Activated effector memory CD4-positive, alpha-beta T cell treated with Interleukin-2 at 50 U/mL for 16 hours (primary cell): ENCODE measurements at regions not wholly inside any gene's neighbourhood (a gene's known extent, or its start where the extent isn't known, plus 50 kb on each side); places are given as distances from the start of the nearest gene placed in this dataset.
"Not testable (repeated sequence)": the region's sequence is repeated elsewhere in the genome, so short reads cannot be mapped to it uniquely, and the experiment has no call there.

ENCODE experiments used
- DNase-seq: peaks from one replicate; pipeline ENCODE4 v3.0.0-alpha.2; 2020

DNA sequence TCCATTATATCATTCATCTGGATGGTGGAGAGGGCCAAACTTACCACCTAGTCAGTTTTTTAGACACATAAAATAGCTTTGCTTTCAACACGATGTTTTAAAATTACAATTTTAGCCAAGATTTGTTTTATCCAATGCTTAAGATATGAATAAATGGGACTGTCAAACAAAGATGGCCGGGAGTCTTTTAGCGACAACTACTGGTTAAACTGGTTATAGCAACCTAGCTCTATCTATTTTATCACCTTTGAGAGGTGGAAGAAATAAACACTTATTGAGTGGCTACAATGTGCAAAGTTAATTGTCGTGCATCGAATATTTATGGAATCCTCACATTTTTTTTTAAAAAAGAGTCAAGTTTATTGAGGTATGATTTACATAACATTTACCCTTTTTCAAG is 279.8 kb downstream of the MIAT start:
- DNase-seq: no peak

DNA sequence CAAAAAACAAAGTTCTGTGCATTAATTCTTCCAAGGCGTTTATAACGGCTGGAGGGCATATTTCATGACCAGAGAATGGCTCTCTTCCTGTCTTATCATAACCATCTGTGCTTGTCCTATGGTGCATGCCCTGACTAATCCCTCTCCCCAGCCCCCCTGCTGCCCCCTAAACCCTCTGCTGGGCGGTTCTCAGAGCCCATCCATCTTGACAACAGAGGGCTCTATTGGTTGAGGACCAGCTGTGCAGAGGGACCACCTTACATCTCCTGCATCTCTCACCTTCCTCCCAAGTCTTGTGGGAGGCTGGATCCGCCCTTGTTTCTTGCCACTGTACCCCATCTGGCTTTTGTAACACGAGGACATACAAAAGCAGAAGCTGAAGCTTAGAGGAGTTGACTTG is 282.1 kb downstream of the MIAT start:
- DNase-seq: no peak

- DNase-seq: no peak
These were observed 284.7 kb downstream of the MIAT start for GRCh38 chr22:26941896-26942636.

- no peak for DNase-seq
These were observed 285.2 kb downstream of the MIAT start for GRCh38 chr22:26942637-26942957.

- no peak for DNase-seq
These were observed 288.2 kb downstream of the MIAT start for GRCh38 chr22:26945565-26945964.

GRCh38 chr22:26949193-26949592 is 291.8 kb downstream of the MIAT start:
- no peak for DNase-seq

- not testable (repeated sequence) for DNase-seq
These were observed 293.8 kb downstream of the MIAT start for GRCh38 chr22:26951139-26951538.

GRCh38 chr22:26952004-26952403 is 294.6 kb downstream of the MIAT start:
- no peak for DNase-seq

DNA sequence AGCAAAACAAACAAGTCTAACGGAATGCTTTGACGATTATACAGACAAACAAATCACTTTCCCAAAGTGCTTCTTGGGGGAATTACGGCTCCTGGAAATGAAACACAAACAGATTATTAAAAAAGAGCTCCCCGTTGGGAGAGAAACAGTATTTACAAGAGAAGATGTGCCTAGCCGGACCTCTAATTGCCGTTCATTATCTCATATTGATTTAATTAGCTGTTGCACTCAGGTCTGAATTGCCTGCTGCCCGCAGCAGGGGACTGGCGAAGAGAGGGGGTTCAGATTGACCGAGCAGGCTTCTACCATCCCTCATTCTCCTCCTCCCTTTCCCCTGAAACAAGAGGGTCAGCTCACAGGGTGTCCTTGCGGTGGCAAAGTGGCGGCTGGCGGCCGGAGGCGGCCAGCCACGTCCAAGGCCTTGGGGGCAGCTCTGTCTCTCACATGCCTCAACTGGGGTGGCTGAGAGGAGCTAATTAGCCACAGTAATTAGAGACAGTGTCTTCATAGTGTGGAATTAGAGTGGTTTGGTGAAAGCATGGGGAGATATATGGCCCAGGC is 295.1 kb downstream of the MIAT start:
- DNase-seq: no peak

DNA sequence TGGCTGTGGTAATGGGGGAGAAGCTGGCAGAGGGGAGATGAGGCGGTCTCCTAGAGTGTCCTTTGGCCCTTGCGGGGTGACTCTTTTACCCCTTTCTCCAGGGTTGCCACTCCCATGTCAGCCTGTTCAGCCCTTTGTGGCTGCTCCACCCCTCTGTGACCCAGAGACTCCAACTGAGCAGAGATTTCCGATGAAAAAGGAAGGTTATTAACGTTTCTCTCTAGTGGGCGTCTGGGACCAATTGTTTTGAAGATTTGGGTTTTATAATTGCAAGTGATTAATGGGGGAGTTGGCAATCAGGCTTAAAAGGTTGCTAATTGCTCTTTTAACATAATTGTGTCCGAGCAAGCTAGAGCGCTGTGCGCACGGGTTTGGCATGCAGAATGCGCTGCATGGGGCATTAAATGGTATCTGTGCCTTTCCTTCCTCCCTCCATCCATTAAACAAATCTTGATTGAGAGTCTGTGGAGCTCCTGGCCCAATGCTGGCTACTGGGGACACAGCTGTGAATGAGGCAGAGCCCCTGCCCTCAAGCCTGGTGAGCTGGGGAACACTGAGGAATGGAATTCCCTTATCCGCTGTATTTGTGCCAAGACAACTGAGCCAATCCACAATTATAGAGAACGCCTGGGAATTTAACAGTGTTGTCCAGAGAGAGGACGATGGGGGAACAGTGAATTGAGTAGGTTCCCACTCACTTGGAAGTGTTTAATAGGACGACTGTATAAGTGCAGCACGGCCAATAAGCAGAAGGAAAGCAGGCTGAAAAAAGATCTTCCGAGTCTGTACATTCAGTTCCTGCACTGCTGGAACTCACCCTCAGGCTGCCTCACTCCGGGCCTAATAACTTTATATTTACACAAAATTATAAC is 295.9 kb downstream of the MIAT start:
- no peak for DNase-seq

GRCh38 chr22:26956371-26956770 is 299.0 kb downstream of the MIAT start:
- no peak for DNase-seq

GRCh38 chr22:26957176-26957575 is 299.8 kb downstream of the MIAT start:
- DNase-seq: no peak

DNA sequence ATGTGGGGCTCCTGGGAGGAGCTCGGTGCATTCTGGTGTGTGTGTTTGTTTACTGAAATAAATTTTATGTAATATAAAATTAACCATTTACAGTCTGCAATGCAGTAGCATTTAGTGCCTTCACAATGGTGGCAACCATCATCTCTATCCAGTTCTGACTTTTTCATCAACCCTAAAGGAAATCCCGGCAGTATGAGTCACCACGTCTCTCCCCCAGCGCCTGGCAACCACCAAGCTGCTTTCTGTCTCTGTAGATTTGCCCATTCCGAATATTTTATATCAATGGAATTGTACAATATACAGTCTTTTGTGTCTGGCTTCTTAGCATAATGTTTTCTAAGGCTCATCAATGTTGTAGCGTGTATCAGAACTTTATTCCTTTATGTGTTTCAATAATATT is 300.5 kb downstream of the MIAT start:
- DNase-seq: no peak

- DNase-seq: no peak
These were observed 301.0 kb downstream of the MIAT start for GRCh38 chr22:26958378-26958777.

GRCh38 chr22:26964642-26965041 is 307.3 kb downstream of the MIAT start:
- DNase-seq: no peak

- no peak for DNase-seq
These were observed 309.9 kb downstream of the MIAT start for GRCh38 chr22:26967282-26967681.

DNA sequence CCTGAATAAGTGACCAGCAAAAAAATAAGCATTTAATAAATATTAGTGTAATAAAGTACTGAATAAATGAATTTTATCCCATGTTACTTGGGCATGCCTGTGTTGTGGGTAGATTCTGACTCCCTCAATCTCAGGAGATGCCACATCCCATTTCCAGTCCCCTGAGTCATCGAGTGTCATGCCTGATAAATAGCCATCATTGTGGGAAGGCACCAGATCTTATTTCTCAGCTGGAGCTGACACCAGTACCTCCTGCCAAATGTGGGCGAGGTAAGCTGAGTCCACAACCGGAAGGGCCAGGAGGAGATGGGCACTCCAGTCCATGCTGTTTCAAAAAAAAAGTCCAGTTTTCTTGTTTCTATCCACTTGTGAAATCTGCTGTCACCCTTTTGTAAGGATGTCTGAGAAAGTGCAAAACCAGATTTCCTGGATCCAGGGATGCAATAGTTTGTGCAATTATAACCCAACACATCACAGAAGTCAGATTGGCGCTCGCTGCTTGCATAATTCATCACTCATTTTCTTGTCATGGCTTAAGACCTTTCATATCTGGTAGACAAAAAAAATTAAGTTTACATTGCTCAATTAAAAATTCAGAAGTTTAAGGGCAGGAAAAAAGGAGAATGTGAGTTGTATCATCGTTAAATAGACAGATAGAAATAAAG is 311.6 kb downstream of the MIAT start:
- DNase-seq: no peak

DNA sequence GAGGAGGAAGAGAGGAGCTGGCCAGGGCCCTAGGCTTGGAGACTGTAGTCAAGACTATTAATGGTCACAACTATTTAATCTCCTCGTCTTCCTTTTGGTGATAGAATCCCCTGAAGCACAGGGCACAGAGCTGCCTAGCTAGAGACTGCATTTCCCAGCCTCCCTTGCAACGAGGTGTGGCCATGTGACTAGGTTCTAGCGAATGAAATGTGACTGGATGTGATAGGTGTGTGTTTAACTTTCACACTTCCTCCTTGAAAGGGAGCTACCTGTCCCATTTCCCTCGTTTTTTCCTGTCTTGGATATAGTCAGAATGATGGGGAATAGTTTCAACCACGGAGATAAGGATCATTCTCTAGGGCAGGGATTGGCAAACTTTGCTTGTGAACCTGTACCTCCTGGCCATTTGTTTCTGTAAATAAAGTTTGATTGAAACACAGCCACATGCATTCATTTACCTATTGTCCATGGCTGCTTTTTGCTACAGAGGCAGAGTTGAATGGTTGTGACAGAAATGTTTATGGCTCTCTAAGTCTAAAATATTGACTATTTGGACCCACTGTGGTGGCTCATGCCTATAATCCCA is 313.5 kb downstream of the MIAT start:
- DNase-seq: no peak

GRCh38 chr22:26972286-26972685 is 314.9 kb downstream of the MIAT start:
- no peak for DNase-seq

DNA sequence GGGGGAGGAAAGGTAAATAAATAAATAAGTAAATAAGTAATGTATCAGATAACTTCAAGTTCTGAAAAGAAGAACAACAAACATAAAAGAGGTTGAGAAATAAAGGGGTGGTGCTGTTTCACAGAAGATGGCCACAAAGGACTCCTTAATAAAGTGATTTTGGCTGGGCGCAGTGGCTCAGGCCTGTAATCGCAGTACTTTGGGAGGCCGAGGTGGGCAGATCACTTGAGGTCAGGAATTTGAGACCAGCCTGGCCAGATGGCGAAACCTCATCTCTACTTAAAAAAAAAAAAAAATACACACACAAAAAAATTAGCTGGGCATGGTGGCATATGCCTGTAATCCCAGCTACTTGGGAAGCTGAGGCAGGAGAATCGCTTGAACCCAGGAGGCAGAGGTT is 315.5 kb downstream of the MIAT start:
- DNase-seq: not testable (repeated sequence)

GRCh38 chr22:26974034-26974433 is 316.6 kb downstream of the MIAT start:
- DNase-seq: no peak

DNA sequence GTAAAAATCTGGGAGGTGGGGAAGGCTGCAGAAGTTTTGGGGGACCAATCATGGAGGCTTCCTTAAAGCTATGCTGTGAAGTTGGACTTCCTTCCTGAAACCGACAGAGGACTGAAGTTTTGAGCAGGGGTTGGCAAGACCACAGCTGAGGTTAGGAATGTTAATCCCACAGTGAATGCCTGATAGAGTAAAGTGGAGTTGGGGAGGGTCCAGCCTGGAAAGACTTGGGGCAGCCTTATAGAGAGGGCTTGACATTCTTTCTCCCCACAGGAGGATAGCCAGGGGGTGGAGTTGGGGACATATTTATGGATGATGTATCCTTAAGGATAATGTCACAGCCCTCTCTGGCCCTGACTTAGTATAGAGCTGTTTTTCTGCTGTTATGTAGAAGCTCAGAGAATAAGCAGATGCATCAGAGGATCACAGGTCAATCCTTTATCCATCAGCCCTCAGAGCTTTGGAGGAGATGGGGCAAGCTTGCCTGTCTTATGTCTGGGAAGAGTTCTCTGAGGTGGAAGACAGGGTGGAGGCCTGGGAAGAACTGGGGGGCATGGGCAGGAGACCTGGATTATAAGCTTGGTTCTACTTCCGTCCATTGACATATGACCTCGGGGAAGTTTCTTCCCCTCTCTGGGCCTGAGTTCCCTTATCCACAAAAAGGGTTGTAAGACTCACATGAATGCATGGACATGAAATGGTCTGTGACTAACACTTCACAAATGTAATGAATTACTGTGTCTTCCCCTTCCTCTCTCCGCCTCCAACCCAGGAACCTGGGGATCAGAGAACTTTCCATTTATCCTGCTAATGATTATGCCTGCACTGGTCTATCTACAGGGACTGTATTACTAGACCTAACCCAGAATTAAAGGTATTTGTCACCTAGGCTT is 317.8 kb downstream of the MIAT start:
- no peak for DNase-seq
